WTC11 (cell line): ENCODE measurements at regions not wholly inside any gene's neighbourhood (a gene's known extent, or its start where the extent isn't known, plus 50 kb on each side); places are given as distances from the start of the nearest gene placed in this dataset.

ENCODE experiments used
- ATAC-seq: fragments of 200-7000 bp; cut with Tn5 transposase; 2 replicates; pipeline ENCODE4 v1.10.0; 2021; ENCODE audit warnings: mild to moderate bottlenecking, moderate library complexity
- CTCF ChIA-PET: fragments of 300-600 bp; sonication (Branson Sonifier 250); formaldehyde crosslinking; loops from one replicate; lab custom pipeline; 2021; ENCODE audit warnings: antibody characterized with exemption; lab: Charles Lee
- POLR2A ChIA-PET: fragments of 350-600 bp; sonication (Branson Sonifier 250); formaldehyde crosslinking; loops from one replicate; lab custom pipeline; 2021; ENCODE audit warnings: antibody characterized with exemption; lab: Charles Lee
- DNase-seq: peaks from one replicate; pipeline ENCODE4 v3.0.0; 2021; ENCODE audit warnings: low spot score
- H3K27ac Mint-ChIP-seq: 2 replicates; pipeline ENCODE4 v1.8.0; 2021; ENCODE audit warnings: mixed read lengths
- H3K27me3 Mint-ChIP-seq: 2 replicates; pipeline ENCODE4 v1.8.0; 2021; ENCODE audit warnings: low read depth, mild to moderate bottlenecking, moderate library complexity, mixed read lengths
- H3K36me3 Mint-ChIP-seq: 2 replicates; pipeline ENCODE4 v1.8.0; 2021; ENCODE audit warnings: mixed read lengths
- H3K4me1 Mint-ChIP-seq: 2 replicates; pipeline ENCODE4 v1.8.0; 2022; ENCODE audit warnings: mixed read lengths
- H3K4me3 Mint-ChIP-seq: 2 replicates; pipeline ENCODE4 v1.8.0; 2021; ENCODE audit warnings: mild to moderate bottlenecking, moderate library complexity, mixed read lengths
- H3K9me3 Mint-ChIP-seq: 2 replicates; pipeline ENCODE4 v1.8.0; 2021; ENCODE audit warnings: mixed read lengths
- ATF3 ChIP-seq: sonication (generic); formaldehyde crosslinking; conservative IDR thresholded peaks from 2 replicates; pipeline ENCODE4 v1.8.1; 2022; ENCODE audit warnings: mild to moderate bottlenecking, missing genetic modification reagents
- ATF6 ChIP-seq: sonication (generic); formaldehyde crosslinking; IDR thresholded peaks from 2 replicates; pipeline ENCODE4 v1.8.1; 2023; ENCODE audit warnings: mild to moderate bottlenecking, missing genetic modification reagents
- CBFB ChIP-seq: sonication (generic); formaldehyde crosslinking; IDR thresholded peaks from 2 replicates; pipeline ENCODE4 v1.8.1; 2022; ENCODE audit warnings: mild to moderate bottlenecking, low read depth, missing genetic modification reagents
- CREB1 ChIP-seq: sonication (generic); formaldehyde crosslinking; IDR thresholded peaks from 2 replicates; pipeline ENCODE4 v1.8.0; 2023; ENCODE audit warnings: mild to moderate bottlenecking, missing genetic modification reagents
- FOXK1 ChIP-seq: sonication (generic); formaldehyde crosslinking; IDR thresholded peaks from 2 replicates; pipeline ENCODE4 v1.8.0; 2022; ENCODE audit warnings: mild to moderate bottlenecking, moderate library complexity, missing genetic modification reagents
- GRHL2 ChIP-seq: fragments of 250-450 bp; sonication (Bioruptor Pico); IDR thresholded peaks from 2 replicates; pipeline ENCODE4 v1.8.0; 2022; ENCODE audit warnings: mild to moderate bottlenecking, moderate library complexity; ENCODE audit not compliant: insufficient replicate concordance, severe bottlenecking
- HMGA2 ChIP-seq: fragments of 250-450 bp; sonication (Bioruptor Pico); IDR thresholded peaks from 2 replicates; pipeline ENCODE4 v1.4.0; 2021; ENCODE audit warnings: mild to moderate bottlenecking, moderate library complexity
- IRF1 ChIP-seq: sonication (generic); formaldehyde crosslinking; IDR thresholded peaks from 2 replicates; pipeline ENCODE4 v1.8.0; 2023; ENCODE audit warnings: missing genetic modification reagents
- MLX ChIP-seq: sonication (generic); formaldehyde crosslinking; IDR thresholded peaks from 2 replicates; pipeline ENCODE4 v1.8.1; 2023; ENCODE audit warnings: mild to moderate bottlenecking, missing genetic modification reagents, moderate library complexity
- NFATC4 ChIP-seq: fragments of 250-450 bp; sonication (Bioruptor Pico); IDR thresholded peaks from 2 replicates; pipeline ENCODE4 v1.9.0; 2021; ENCODE audit warnings: mild to moderate bottlenecking
- NFYB ChIP-seq: sonication (generic); formaldehyde crosslinking; conservative IDR thresholded peaks from 2 replicates; pipeline ENCODE4 v1.8.0; 2022; ENCODE audit warnings: low read depth, missing genetic modification reagents
- PRRX2 ChIP-seq: fragments of 250-450 bp; sonication (Bioruptor Pico); IDR thresholded peaks from 2 replicates; pipeline ENCODE4 v1.8.0; 2021; ENCODE audit warnings: mild to moderate bottlenecking
- RELA ChIP-seq: sonication (generic); formaldehyde crosslinking; IDR thresholded peaks from 2 replicates; pipeline ENCODE4 v1.8.1; 2022; ENCODE audit warnings: missing genetic modification reagents, mild to moderate bottlenecking, borderline replicate concordance
- SMAD3 ChIP-seq: sonication (generic); formaldehyde crosslinking; IDR thresholded peaks from 2 replicates; pipeline ENCODE4 v1.8.0; 2022; ENCODE audit warnings: missing genetic modification reagents, mild to moderate bottlenecking, borderline replicate concordance
- SP1 ChIP-seq: sonication (generic); formaldehyde crosslinking; conservative IDR thresholded peaks from 2 replicates; pipeline ENCODE4 v1.8.1; 2022; ENCODE audit warnings: missing genetic modification reagents
- TP53 ChIP-seq: sonication (generic); formaldehyde crosslinking; IDR thresholded peaks from 2 replicates; pipeline ENCODE4 v1.8.1; 2023; ENCODE audit warnings: mild to moderate bottlenecking, missing genetic modification reagents
- ZNF121 ChIP-seq: sonication (generic); formaldehyde crosslinking; IDR thresholded peaks from 2 replicates; pipeline ENCODE4 v1.8.0; 2023; ENCODE audit warnings: missing genetic modification reagents
- TF ChIP-seq, protein P1 (sequence below): fragments of 250-450 bp; sonication (Bioruptor Pico); conservative IDR thresholded peaks from 2 replicates; pipeline ENCODE4 v1.9.0; 2021; ENCODE audit warnings: mild to moderate bottlenecking
- TF ChIP-seq, protein P2 (sequence below): sonication (generic); formaldehyde crosslinking; conservative IDR thresholded peaks from 2 replicates; pipeline ENCODE4 v1.8.1; 2023; ENCODE audit warnings: mild to moderate bottlenecking, low read depth, missing genetic modification reagents, moderate library complexity
- TF ChIP-seq, protein P3 (sequence below): fragments of 250-450 bp; sonication (Bioruptor Pico); IDR thresholded peaks from 2 replicates; pipeline ENCODE4 v2.1.2; 2022; ENCODE audit warnings: mild to moderate bottlenecking, moderate library complexity

GRCh38 chr11:41872870-41873269, 413.4 kb upstream of the LRRC4C start (continued):
- TF ChIP-seq, protein P1, sequence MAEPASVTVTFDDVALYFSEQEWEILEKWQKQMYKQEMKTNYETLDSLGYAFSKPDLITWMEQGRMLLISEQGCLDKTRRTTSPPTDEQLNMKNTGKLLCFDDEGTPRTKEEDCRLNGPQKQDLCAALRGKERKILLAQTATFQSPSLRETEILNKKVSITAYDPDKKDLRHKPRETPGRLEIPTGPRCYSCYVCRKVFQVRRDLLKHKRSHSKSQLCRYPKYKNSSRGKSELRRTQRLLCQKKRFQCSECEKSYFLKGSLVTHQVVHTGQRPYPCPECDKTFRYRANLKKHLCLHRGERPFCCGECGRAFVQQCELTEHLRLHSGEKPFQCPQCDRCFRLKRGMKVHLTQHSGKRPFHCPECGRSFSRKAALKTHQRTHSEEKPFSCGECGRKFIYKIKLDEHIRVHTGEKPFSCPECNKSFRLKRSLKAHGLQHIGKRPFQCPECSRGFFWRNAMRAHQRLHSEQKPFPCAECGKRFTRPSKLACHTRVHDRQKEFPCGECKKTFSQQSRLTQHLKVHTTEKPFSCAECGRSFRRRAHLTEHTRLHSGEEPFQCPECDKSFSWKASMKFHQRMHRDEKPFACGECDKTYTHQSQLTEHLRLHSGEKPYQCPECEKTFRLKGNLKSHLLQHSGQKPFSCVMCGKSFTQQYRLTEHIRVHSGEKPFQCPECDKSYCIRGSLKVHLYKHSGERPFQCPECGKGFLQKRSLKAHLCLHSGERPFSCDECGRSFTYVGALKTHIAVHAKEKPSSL (CRISPR knock-in tag), result no peak
- TF ChIP-seq FOXK1 (CRISPR knock-in tag), result no peak
- TF ChIP-seq TP53 (CRISPR knock-in tag), result no peak
- TF ChIP-seq MLX, result no peak

- Mint-ChIP-seq H3K27me3 (no peaks in the 10 kb centered on the region), H3K36me3 (no peaks in the 10 kb centered on the region), H3K27ac (no peak overlapping the region), H3K9me3 (peaks cover 9% of the 10 kb centered on the region; the same call in 1 of the 2 replicates), H3K4me1 (no peaks in the 10 kb centered on the region), H3K4me3 (no peak overlapping the region)
- CTCF ChIA-PET, result no interaction called here
- TF ChIP-seq PRRX2 (CRISPR knock-in tag), result no peak
- TF ChIP-seq, protein P2, sequence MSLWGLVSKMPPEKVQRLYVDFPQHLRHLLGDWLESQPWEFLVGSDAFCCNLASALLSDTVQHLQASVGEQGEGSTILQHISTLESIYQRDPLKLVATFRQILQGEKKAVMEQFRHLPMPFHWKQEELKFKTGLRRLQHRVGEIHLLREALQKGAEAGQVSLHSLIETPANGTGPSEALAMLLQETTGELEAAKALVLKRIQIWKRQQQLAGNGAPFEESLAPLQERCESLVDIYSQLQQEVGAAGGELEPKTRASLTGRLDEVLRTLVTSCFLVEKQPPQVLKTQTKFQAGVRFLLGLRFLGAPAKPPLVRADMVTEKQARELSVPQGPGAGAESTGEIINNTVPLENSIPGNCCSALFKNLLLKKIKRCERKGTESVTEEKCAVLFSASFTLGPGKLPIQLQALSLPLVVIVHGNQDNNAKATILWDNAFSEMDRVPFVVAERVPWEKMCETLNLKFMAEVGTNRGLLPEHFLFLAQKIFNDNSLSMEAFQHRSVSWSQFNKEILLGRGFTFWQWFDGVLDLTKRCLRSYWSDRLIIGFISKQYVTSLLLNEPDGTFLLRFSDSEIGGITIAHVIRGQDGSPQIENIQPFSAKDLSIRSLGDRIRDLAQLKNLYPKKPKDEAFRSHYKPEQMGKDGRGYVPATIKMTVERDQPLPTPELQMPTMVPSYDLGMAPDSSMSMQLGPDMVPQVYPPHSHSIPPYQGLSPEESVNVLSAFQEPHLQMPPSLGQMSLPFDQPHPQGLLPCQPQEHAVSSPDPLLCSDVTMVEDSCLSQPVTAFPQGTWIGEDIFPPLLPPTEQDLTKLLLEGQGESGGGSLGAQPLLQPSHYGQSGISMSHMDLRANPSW (CRISPR knock-in tag), result no peak
- TF ChIP-seq RELA (CRISPR knock-in tag), result no peak
- no peak for TF ChIP-seq ZNF121 (CRISPR knock-in tag)
- no peak for TF ChIP-seq IRF1 (CRISPR knock-in tag)
- no peak for TF ChIP-seq GRHL2 (CRISPR knock-in tag)
- TF ChIP-seq HMGA2 (CRISPR knock-in tag), result no peak
- TF ChIP-seq SP1 (CRISPR knock-in tag), result no peak
- no peak for TF ChIP-seq CBFB (CRISPR knock-in tag)
- TF ChIP-seq ATF3 (CRISPR knock-in tag), result no peak
- TF ChIP-seq FOXK1 (CRISPR knock-in tag), result no peak
- TF ChIP-seq NFYB (CRISPR knock-in tag), result no peak
- no peak for TF ChIP-seq CREB1 (CRISPR knock-in tag)
- no peak for ATAC-seq
- POLR2A ChIA-PET, result no interaction called here
- no peak for DNase-seq
These were observed 418.6 kb upstream of the LRRC4C start for GRCh38 chr11:41878095-41878494.

- Mint-ChIP-seq H3K4me1 (no peaks in the 10 kb centered on the region), H3K9me3 (peaks cover 15% of the 10 kb centered on the region; the same call in 1 of the 2 replicates), H3K27ac (no peak overlapping the region), H3K4me3 (no peak overlapping the region), H3K36me3 (no peaks in the 10 kb centered on the region), H3K27me3 (no peaks in the 10 kb centered on the region)
- no peak for ATAC-seq
- CTCF ChIA-PET, result no interaction called here
- no peak for DNase-seq
- POLR2A ChIA-PET, result no interaction called here
- TF ChIP-seq NFATC4 (no peak), ATF6 (CRISPR knock-in tag) (no peak), SMAD3 (no peak)
- TF ChIP-seq, protein P3, sequence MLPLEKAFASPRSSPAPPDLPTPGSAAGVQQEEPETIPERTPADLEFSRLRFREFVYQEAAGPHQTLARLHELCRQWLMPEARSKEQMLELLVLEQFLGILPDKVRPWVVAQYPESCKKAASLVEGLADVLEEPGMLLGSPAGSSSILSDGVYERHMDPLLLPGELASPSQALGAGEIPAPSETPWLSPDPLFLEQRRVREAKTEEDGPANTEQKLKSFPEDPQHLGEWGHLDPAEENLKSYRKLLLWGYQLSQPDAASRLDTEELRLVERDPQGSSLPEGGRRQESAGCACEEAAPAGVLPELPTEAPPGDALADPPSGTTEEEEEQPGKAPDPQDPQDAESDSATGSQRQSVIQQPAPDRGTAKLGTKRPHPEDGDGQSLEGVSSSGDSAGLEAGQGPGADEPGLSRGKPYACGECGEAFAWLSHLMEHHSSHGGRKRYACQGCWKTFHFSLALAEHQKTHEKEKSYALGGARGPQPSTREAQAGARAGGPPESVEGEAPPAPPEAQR (CRISPR knock-in tag), result no peak
These were observed 419.8 kb upstream of the LRRC4C start for GRCh38 chr11:41879214-41879613.
